CD4-positive, alpha-beta T cell treated with Interleukin-4 for 1 hour (primary cell): ENCODE measurements at regions not wholly inside any gene's neighbourhood (a gene's known extent, or its start where the extent isn't known, plus 50 kb on each side); places are given as distances from the start of the nearest gene placed in this dataset.
"Not testable (repeated sequence)": the region's sequence is repeated elsewhere in the genome, so short reads cannot be mapped to it uniquely, and the experiment has no call there.

ENCODE experiments used
- DNase-seq, 2 donors: peaks; one replicate each; pipeline ENCODE4 v3.0.0-alpha.2; 2020 to 2022

DNA sequence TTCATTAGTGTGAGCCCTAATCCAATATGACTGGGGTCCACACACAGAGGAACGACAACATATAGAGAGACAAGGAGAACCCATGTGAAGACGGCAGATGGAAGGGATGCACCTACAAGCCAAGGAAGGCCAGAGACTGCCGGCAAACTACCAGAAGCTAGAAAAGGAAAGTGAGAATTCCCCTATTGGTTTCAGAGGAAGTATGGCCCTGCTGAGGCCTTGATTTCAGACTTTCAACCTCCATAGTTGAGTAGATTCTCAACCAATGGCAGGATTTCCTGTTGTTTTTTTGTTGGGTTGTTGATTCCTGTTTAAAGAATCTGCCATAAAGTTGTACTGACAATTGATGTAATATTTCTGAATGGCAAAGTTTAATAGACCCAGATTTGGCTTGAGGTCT lies 241.5 kb downstream of the SATB2 start:
- DNase-seq: no peak

DNA sequence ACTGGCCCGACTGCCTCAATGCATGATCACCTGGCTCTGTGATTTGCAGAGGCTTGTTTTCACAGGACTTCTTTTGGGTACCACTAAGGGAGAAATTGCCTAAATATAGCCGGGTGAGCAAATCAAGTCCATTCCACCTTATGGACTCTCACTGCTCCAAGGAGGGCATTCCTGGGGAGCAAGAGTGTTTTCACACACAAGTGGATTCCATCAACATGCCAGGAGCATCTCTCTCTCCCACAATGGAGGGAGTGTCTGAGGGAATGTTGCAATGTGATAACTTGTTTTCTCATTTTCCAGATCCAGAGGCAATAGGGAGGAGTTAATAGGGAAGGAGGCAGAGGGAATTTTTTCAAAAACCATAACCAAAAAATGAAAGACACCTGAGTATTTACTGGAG lies 250.7 kb downstream of the SATB2 start:
- no peak for DNase-seq

DNA sequence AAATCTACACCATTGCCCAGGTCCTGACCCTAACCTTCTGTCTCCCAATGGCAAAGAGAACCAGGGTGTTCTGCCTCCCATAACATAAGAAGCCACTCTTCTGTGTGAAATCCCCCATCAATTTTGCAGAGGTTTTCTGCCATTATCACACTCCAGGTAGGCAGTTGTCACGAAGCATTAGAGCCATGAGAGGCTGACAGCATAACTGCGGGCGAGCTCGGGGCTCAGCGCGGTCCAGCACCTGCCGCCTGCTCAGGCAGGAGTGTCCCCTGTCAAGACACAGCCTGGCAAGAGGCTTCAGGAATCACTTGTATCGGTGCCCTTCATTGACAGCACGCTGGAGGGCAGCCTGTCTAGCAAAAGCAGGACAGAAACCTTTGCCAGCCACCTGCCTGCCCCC lies 251.2 kb downstream of the SATB2 start:
- no peak for DNase-seq

DNA sequence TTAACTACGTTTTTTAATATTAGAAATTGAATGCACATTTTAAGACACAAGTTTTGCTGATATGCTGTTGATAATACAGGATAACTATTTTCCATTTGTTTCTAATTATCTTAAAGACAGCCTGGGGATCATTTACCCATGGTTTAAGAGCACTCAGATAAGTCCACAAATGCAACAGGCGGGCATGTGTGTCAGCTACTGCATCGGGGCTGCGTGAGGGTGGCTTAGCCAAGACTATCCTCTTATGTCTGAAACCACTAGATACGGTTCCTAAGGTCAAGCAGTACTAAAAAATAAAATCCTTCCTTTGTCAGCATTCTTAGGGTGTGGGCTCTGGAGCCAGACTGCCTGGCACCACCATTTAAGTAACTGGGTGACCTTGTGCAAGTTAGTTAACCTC lies 254.8 kb downstream of the SATB2 start:
- no peak for DNase-seq

DNA sequence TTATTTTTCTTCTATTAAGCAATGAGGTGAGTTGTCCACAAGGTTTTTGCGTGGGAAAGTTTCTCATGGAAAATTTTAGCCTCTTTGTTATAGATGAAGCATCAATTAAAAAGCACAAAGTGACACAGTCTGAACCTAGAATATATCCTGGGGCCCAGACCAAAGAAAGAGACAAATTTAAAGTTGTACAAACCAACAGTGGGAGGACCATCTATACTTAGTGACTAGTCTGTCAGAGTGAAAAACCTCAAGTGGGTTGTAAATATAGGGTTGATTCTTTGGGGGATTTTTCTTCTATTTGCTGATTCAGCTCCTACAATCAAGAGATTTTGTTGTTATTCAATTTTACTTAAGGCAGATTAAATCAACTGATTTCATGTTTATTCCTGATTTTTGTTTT lies 256.2 kb downstream of the SATB2 start:
- DNase-seq: no peak

DNA sequence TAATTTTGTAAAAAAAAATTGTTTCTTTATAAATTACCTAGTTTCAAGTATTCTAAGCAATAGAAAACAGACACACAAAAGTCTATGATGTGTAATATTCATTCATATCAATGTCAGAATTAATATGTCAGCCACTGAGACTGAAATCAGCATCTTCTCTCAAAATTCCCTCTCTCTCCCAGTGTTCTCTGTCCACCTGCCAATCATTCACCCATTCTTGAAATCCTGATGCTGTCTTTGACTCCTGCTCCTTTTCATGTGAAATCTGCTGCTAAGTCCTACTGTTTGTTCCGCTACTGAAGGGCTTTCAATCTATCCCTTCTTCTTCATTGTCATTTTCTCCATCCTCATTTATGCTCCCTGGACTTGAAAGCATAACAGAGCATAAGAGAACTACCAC lies 257.9 kb downstream of the SATB2 start:
- no peak for DNase-seq

DNA sequence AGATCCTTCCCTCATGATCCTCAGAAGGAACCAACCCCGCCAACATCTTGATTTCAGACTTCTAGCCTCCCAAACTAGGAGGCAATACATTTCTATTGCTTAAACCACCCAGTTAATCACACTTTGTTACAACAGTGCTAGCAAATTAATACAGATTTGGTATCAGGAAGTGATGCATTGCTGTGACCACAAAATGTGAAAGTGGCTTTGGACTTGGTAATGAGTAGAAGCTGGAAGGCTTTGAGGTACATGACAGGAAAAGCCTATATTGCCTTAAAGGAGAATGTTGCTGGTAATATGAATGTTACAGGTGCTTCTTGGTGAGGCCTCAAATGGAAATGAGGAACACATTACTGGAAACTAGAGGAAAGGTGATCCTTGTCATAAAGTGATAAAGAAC lies 260.3 kb downstream of the SATB2 start:
- DNase-seq: no peak

DNA sequence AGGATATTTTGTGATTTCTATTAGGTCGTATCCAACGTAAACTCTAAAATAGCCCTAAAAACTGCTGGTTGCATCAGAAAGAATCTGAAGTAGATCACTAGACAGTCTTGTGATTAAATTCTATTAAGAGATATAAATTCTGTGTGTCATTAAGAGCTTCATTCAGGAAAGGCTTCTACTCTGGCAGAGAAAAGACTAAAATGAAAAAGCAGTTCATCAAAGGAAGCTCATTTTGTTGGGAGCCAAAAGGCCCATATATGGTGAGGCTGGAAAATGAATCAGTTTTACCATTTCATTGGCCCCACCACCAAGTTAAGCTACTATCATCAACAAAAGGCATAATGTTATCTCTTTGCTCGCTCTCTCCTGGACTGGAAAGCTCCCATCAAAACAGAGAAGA lies 261.1 kb downstream of the SATB2 start:
- no peak for DNase-seq

DNA sequence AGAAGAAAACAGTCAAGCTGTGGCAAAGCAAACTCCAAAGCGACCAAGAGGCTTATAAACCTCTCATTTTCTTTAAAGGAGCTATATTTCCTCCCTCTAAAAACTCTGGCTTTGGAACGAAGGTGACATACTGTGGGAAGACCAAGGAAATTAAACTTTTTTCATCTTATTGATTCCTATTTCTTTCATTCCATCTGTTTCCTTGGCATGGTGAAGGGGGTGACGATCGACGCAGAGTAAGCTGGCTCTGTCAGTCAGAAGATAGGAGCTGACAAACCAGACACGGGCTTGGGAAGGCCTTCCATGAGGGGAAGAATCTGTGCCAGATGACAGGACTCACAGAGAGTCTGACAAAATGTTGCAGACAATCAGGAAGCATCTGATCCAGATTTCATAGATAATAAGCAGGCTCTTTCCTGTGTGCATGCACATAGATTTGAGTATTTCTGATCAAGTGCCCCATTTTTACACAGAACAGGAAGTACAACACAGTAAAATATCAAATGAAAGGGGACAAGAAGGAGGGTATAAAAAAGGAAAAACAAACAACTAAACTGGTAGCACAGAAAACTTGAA lies 261.7 kb downstream of the SATB2 start:
- DNase-seq: no peak

DNA sequence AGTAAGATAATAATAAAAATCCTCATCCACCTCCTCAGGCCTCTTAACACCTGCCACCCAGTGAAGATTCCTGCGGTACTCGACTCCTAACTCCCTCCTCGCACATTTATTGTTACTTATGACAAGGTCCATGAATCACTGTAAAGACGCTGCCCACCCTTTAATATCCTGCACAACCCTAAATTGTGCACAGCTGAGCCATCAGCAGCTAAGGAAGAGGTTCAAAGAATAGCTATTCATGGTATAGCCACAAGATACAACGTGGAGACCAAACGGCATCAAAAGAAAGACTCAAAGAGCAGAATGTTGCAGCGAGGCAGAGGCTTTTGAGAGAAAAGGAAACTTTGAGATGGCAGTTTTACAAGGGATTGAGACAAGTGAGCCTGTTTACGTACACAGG lies 266.3 kb downstream of the SATB2 start:
- DNase-seq: no peak

DNA sequence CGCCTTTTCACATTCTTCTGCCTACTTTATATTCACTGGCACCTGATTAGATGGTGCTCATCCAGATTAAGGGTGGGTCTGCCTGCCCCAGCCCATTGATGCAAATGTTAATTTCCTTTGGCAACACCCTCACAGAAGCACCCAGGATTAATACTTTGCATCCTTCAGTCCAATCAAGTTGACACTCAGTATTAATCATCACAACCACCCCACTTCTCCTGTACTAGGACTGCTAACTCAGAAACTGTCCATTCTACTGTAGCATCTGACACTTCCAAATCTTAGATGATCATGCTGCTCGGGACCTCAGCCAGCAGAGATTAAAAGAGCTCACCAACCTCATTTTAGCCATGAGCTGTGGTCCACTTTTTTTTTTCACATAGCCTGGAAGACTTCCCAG lies 268.5 kb downstream of the SATB2 start:
- DNase-seq: no peak

DNA sequence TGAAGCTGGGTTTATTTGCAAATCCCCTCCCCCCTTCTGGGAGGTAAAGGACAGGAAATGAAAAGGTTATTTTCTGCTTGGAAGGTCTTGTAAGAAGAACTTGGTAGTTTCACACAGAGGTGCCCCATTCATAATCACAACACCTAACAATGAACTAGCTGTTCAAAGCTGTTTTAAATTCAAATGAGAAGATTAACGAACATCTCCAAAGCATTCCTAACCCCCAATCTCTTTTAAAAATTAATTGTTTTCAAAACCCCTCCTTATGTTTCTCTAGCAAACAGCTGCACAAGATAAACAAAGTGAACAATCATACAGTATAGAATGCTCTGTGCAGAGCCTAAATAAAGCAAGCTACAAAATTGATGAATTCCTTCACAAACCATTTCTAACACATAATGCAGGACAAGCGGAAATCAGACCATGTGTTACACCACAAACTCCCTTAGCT lies 271.4 kb downstream of the SATB2 start:
- DNase-seq: no peak

DNA sequence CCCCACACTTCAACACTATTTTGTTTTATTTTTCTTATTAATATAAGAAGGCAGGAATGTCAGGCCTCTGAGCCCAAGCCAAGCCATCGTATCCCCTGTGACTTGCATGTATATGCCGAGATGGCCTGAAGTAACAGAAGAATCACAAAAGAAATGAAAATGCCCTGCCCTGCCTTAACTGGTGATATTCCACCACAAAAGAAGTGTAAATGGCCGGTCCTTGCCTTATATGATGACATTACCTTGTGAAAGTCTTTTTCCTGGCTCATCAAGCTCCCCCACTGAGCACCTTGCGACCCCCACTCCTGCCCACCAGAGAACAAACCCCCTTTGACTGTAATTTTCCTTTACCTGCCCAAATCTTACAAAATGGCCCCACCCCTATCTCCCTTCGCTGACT lies 272.6 kb downstream of the SATB2 start:
- not testable (repeated sequence) for DNase-seq

DNA sequence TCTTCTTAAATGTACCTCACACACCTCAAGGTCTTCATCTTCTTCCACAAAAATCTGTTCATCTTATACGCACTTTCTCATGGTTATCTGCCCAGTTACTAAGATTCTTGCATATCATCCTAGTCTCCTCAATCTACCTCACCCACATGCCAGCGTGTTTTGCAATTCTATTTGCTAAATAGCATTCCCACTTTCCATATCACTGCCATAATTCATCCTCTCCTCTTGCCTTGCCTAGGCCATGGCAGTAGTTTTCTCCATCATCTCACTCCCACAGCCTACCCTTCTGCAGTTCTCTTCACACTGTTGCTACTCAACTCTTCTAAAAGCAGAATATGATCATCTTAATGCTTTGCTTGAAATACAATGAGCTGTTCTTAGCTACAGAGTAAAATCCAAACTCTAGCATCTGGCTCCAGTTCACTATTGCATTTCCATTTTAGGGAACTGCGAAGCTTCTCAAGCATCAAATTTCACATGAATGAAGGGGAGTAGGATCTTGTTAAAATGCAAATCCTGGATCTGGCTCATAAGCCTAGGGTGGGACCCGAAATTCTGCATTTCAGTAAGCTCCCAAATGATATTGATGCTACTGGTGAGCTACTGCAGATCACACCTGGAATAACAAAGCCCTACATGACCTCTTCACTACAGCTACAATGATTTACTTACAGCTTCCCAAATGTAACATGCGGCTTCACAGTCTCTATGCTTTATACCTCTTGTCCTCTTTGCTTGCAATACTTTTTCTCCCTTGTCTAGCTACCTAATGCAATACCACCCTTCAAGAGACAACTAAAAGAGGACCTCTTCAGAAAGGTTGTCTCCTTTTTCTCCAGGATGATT lies 293.9 kb downstream of the SATB2 start:
- DNase-seq: no peak

DNA sequence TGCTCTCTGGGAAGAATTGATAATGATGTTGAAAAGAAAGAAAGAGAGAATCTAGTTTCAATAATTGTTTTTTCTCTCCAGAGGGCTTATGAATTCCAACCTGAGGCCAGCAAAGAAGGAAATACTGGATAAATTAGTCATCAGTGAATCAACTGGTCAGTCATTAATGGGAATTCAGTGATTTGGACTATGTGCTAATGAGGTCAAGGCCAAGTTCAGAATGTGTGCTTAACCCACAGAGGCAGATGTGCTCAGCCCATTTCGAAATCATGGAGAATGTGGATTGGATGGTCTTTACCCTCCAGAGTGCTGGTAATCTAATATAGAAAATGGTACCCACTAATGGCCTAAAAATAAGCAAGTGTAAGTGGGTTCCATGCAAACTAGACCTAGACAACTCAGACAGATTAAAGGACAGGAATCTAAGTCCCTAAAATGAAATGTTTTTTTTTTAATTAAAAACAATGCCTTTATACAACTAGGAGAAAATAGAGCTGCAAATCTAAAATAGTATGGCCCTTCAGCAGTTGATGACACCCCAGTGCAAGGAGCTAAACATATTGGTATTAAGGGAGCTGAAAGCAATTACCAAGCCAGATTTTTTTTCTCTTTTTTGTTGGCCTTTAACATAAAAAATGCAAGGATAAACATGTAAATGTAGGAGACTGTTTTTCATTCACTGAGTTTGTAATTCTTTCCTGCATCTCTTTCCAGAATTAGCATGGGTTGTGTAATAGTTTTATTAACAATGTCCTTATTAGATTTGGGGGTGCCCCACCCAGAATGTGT lies 296.9 kb downstream of the SATB2 start:
- DNase-seq: no peak

DNA sequence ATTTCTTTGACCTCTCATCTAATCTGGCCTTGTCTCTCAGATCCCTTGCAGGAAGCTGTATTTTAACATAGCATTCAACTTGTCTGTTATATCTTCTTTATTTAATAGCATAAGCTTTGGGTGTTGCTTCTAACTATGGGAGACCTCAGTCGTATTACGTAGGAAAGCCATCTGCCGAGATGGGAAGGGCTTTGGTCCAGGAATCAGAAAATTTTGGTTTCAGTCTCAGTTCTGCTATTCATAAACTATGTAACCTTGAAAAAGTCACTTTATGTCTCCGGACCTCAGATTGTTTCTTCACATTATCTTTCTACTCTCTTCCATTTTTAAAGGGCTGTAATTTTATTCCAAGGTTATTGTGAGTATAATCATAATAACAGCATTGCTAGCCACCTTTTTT lies 297.7 kb downstream of the SATB2 start:
- DNase-seq: no peak

DNA sequence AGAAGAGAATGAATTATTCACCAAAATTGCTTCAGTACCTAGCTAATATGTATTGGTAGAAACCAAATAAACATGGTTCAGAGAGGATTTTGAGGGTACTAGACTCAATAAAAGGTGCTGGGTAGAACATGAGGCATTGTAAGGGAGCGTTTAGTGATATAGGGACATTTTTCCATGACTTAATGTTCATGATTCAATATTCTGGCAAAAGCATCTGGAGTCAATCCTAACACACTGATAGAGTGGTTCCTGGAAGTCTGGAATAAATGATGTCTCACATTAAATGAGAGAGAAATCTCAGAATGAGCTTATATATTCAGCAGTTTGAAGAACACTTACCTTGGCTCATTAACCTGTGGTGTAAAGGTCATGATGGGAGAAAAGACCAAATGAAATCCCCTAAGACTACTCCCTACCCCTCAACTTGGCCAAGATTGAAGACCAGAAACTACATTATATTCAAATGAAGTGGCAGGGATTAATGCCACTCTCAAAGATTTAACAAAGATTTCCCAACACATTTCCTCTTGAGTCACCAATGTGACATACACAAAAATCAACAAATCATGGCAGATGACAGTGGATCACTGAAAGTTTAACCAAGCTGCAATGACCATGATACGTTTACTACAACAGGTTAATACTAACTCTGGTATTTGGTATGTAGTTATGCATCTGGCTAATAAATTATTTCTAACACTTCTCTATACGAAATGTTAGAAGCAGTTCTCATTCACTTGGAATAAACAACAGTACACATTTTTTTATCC lies 309.5 kb downstream of the SATB2 start:
- DNase-seq: no peak

DNA sequence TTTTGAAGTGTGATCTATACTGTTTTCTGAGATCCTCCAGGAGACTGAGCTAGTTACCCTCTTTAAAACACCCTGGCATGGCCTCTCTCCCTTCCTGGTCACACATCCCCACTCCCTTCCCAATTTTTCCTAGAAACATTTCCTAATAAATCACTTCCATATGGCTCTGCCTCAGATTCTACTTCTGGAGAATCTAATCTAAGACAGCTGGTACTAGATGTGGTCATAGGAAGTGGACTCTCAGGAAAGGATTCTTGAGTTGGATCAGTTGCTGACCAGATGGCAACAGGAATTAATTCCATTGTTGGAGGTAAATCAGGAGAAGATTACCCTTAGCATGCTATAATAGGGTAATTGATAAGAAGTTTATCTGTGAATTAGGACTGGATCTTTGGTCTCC lies 310.5 kb downstream of the SATB2 start:
- DNase-seq: no peak

DNA sequence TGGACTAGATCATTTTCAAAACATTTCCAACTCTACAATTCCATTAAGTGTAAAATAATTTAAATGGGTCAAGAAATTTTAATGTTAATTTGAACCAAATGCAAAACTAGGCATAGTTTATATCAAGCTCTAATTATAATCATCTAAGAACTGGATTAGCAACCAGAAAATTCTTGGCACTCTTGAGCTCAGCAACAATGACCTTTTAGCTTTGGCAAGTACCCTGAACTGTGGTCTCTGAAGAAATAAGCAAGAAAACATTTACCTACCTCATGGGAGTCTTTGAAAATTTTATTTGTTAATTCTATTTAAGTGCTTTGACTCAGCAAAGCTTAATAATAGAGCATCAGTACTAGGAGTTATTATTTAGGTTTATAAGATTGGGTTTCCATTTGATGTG lies 313.2 kb downstream of the SATB2 start:
- no peak for DNase-seq

DNA sequence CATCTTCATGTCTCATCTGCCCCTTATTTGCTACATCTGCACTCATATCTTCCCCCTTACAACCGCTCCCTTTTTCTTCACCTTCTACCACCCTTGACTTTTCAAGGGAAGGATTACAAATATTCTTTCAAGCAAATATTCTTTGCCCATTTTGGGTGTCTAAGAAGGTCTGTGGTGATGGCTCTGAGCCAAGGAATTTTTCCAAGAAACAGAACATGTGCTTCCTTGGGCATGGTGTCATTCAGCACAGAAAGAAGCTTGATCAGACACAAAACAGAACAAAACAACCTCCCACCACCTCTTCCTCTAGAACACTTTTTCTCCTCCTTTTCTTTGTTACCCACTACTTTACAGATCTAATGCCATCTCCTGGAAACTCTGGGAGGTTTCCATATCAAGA lies 313.7 kb downstream of the SATB2 start:
- DNase-seq: no peak

DNA sequence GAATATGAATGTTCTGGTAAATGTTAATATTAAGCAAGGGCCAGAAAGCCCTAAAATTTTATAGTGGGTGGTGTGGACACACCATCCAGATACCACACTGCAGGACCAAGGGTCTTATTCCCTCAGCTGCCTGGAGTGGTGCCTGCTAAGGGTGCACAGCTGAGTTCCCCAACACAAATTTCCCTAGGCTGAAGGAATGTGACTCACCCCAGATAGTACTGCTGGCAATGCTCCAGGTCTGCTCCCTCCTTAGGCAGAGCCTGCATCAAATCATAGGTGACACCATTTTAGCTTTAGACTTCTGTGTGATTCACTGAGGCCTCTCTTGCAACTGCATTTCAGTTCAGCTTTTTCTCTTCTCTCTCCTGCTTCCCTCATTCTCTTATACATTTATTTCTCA lies 321.1 kb downstream of the SATB2 start:
- no peak for DNase-seq

DNA sequence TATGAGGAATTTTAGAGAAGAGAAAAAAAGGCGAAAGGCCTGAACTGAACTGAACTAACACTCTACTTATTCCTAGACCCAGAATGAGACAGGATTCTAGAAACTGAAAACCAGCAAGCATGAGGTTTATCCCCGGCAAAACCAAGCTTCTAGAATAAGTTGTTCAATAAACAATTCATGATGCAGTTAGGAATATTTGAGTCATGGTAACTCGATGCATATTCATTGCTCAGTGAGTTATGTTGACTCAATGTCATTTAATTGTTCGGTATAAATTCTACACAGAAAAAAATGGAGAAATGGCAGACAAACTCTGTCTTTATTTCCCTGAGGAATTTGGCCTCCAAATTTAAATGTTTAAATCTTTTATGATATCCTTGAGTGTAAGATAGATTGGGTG lies 321.5 kb downstream of the SATB2 start:
- no peak for DNase-seq

DNA sequence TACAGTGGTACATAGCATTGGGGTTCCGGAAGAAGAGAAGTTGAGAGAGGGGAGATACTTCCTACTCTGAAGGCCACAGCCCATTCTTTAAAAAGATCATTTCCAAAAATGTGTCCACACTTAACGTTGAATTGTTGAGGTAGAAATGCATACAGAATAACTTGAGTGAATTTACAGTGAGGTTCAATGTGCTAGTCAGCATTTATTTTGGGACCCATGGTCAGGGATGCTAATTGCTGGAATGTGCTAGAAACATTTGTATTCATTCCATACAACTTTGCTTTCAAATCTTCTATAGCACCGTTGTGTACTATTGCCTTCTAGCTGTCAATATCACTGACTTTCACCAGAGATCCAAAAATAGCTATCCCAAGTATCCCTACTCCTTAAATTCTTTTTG lies 325.9 kb downstream of the SATB2 start:
- DNase-seq: no peak
